Activated CD4-positive, alpha-beta T cell treated with anti-CD3 and anti-CD28 coated beads, Interleukin-2, Interleukin-6, amounts not matched to agents 100 ng/mL and 50 ng/mL, durations not matched to agents 16 hours and 8 hours (primary cell): ENCODE measurements at regions not wholly inside any gene's neighbourhood (a gene's known extent, or its start where the extent isn't known, plus 50 kb on each side); places are given as distances from the start of the nearest gene placed in this dataset.

Experiments
- DNase-seq: peaks from one replicate; pipeline ENCODE4 v3.0.0-alpha.2; 2020

- DNase-seq: no peak
Observed at GRCh38 chr11:119903389-119903788, 174.4 kb upstream of the NECTIN1 start.

GRCh38 chr11:119902656-119903231 lies 173.7 kb upstream of the NECTIN1 start:
- no peak for DNase-seq

DNA sequence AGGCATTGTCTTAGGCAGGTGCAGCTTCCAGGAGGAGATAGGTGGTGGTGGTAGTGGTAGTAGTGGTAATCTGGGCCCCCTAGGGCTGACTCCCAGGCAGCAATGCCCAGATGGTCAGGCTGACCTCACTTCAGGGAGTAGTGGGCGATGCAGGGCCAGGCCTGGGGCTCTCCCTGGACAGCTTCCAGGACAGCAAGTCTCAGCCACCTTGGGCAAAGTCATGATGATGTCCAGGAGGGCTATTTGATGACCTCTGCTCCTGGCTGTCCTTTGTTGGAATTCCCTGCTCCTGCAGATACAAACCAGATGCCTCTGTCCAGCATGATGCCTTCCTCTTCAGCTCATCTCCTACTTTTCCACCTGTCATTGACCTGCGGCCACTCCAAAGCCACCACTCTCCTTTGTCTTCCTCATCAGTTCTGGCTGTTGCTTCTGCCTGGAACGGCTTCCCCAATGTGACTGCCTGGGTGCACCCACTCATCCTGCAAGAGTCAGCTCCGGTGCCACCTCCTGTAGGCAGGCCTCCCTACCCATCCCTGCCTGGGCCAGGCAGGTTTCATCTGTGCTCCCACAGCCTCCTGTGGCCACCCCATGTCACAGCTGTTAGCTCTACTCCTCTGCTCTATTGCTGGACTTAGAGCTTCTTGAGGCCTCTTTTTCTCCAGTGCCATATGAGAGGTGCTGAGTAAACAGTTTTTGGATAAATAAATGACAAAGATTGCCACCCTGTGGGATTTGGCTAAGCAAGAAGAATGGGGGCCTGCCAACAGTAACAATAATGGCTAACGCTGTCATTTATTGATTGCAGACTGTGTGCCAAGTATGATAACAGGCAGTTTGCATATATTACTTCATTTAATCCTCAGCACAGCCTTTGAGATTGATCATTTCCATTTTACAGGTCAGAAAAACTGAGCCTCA lies 172.9 kb upstream of the NECTIN1 start:
- DNase-seq: no peak

DNA sequence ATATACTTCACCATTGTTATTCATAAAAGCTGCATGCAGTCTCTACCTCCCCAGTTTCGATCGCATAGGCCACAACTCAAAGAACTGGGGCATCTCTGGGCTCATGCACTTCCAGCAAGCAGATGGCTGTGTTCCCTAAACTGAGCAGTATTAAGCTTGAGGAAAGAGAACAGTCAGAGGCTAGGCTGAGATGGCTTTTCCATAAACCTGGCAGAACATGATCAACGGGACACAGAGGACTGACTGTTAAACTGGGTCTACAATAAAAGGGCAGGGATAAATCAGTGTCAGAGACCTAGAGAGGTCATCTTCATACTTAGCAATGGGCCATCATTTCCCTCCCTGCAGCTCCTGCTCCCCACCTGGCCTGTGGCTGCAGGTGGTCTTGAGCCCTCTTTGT lies 171.0 kb upstream of the NECTIN1 start:
- DNase-seq: no peak

DNA sequence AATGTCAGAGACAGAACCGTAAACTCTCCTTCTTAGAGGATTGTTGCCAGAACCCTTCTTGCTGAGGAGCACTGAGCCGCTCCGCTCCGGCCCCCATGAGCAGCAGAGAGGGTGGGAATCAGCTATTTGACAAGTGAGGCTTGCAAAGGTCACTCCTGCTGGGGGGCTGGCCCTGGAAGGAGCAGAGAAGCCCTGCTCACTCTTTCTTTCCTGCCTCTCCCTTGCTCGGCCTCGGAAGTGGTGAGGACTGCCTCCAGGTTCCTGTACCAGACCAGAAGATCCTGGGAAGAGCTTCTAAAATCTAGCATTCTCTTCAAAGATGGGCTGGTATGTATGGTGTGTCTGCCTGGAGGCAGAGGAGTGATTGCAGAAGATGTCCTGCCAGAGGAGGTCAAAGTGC lies 168.6 kb upstream of the NECTIN1 start:
- DNase-seq: no peak

DNA sequence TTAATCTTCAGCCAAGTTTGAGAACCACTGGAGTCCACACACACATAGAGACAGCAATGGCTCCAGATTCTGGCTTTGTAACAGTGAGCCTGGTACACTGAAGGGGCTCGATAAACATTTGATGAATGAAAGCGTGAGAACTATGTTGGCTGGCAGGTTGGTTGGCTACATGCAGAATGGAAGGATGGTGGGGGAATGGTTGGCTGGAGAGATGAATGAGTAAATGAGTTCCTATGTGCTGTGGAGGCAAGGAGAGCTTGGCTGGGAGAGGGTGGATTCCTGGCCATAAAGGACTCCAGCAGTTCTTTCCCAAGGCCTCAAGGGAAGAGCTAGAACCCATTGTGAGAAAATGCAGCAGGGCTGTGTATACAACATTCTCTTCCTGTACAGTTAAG lies 168.0 kb upstream of the NECTIN1 start:
- DNase-seq: no peak

- no peak for DNase-seq
Observed at GRCh38 chr11:119896387-119897045, 167.5 kb upstream of the NECTIN1 start.

DNA sequence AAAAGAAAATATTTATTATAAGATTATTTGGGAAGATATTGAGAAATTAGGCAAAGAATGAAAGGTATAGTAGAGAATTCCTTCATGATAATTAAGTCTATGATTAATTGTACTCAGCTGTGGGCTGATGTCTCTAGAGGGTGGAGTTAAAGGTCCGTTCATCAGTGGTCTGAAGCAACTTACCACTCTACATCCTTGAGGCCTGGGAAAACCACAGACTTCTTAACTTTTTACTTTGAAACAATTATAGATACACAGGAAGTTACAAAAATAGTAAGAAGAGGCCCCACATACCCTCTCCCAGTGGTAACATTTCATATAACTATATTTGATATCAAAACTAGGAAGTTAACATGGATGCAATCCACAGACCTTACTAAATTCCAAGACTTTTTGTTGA lies 167.0 kb upstream of the NECTIN1 start:
- no peak for DNase-seq

- no peak for DNase-seq
Observed at GRCh38 chr11:119894916-119895315, 165.9 kb upstream of the NECTIN1 start.

GRCh38 chr11:119892311-119892808 lies 163.4 kb upstream of the NECTIN1 start:
- no peak for DNase-seq

GRCh38 chr11:119891055-119891768 lies 162.2 kb upstream of the NECTIN1 start:
- DNase-seq: no peak

GRCh38 chr11:119890466-119890865 lies 161.5 kb upstream of the NECTIN1 start:
- DNase-seq: no peak

DNA sequence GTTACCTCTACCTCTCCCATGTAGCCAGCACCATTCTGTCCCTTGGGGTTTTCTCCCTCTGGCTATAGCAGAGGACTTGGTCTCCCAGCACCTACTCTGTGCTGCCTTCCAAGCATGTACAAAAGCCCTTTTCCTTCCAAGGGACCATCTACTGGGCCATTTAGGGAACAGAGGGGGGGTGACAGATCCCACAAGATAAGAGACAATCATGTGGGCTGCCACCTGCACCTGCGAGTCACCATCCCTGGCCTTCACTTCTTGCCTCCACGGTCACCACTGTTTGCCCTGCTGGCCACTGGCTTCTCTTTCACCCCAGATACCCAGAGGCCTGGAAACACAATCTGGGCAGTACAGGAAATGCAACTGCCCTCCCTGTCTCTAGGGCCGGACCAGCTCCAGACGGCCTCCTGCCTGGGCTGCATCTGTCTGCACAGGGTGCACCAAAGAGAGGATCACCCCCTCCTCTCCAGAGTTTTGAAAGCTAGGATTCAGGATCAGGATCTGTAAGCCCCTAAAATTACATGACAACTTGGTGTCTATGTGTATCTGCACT lies 160.8 kb upstream of the NECTIN1 start:
- no peak for DNase-seq

DNA sequence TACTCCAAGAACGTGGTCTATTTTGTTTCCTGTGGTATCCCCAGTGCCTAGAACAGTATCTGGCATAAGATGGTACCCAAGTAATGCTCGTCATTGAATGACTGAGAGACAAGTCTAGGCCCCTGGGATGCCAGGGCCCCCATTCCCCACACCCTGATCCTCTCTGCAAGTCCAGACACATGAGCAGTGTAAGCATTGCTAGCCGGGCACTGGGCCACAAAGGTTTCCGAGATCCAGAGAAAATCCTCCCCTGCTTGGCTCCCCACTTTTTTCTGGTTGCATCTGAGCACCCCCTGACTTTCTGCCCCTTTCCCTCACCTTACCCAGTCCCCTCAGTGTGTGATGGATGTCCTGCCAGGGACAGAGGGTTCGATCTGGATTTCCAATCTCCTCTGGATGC lies 160.1 kb upstream of the NECTIN1 start:
- DNase-seq: no peak

- DNase-seq: no peak
Observed at GRCh38 chr11:119888119-119888518, 159.1 kb upstream of the NECTIN1 start.

- DNase-seq: no peak
Observed at GRCh38 chr11:119886667-119887230, 157.7 kb upstream of the NECTIN1 start.

GRCh38 chr11:119885861-119886567 lies 157.0 kb upstream of the NECTIN1 start:
- no peak for DNase-seq

DNA sequence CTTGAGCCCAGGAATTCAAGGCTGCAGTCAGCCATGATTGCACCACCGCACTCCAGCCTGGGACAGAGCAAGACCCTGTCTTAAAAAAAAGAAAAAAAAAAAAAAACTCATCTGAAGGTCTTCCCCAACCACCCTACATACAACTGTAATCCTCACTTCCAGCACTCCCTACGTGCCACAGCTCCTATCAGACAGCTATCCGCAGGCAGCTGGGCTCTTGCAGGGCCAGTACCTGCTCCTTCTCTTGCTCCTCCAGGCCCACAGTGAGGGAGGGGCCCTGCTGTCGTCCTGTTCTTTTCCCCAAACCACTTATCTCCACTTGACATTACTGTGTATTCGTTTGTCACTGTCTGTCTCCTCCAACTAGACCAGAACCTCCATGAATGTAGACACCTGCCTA lies 156.1 kb upstream of the NECTIN1 start:
- DNase-seq: no peak

- no peak for DNase-seq
Observed at GRCh38 chr11:119882316-119882715, 153.3 kb upstream of the NECTIN1 start.

GRCh38 chr11:119880873-119881272 lies 151.9 kb upstream of the NECTIN1 start:
- no peak for DNase-seq

GRCh38 chr11:119880143-119880542 lies 151.1 kb upstream of the NECTIN1 start:
- no peak for DNase-seq

- DNase-seq: no peak
Observed at GRCh38 chr11:119878990-119879389, 150.0 kb upstream of the NECTIN1 start.
